CD4-positive, alpha-beta T cell treated with Interleukin-6 at 100 ng/mL for 8 hours (primary cell): ENCODE measurements at regions not wholly inside any gene's neighbourhood (a gene's known extent, or its start where the extent isn't known, plus 50 kb on each side); places are given as distances from the start of the nearest gene placed in this dataset.

ENCODE experiments used
- DNase-seq: peaks from one replicate; pipeline ENCODE4 v3.0.0-alpha.2; 2020; ENCODE audit warnings: mixed read lengths, low spot score

GRCh38 chr18:45317948-45318640, 297.2 kb upstream of the SLC14A2 start:
- no peak for DNase-seq

GRCh38 chr18:45320724-45321123, 294.6 kb upstream of the SLC14A2 start:
- DNase-seq = no peak

- DNase-seq = no peak
These were observed 293.8 kb upstream of the SLC14A2 start for GRCh38 chr18:45321520-45321919.

GRCh38 chr18:45322343-45322742, 292.9 kb upstream of the SLC14A2 start:
- no peak for DNase-seq

GRCh38 chr18:45324101-45324494, 291.2 kb upstream of the SLC14A2 start:
- no peak for DNase-seq

GRCh38 chr18:45324495-45325113, 290.7 kb upstream of the SLC14A2 start:
- DNase-seq = no peak

GRCh38 chr18:45325778-45326177, 289.5 kb upstream of the SLC14A2 start:
- DNase-seq = no peak

GRCh38 chr18:45326505-45326904, 288.8 kb upstream of the SLC14A2 start:
- DNase-seq = no peak

GRCh38 chr18:45328296-45328695, 287.0 kb upstream of the SLC14A2 start:
- DNase-seq = no peak

GRCh38 chr18:45328811-45329210, 286.5 kb upstream of the SLC14A2 start:
- no peak for DNase-seq

- DNase-seq = no peak
These were observed 286.0 kb upstream of the SLC14A2 start for GRCh38 chr18:45329316-45329715.

GRCh38 chr18:45330170-45330594, 285.1 kb upstream of the SLC14A2 start:
- no peak for DNase-seq

- DNase-seq = no peak
These were observed 282.4 kb upstream of the SLC14A2 start for GRCh38 chr18:45332871-45333270.

- no peak for DNase-seq
These were observed 281.1 kb upstream of the SLC14A2 start for GRCh38 chr18:45334191-45334590.

- DNase-seq = no peak
These were observed 279.8 kb upstream of the SLC14A2 start for GRCh38 chr18:45335282-45336043.

- DNase-seq = no peak
These were observed 278.8 kb upstream of the SLC14A2 start for GRCh38 chr18:45336448-45336847.

GRCh38 chr18:45337477-45337876, 277.8 kb upstream of the SLC14A2 start:
- DNase-seq = no peak

- no peak for DNase-seq
These were observed 275.3 kb upstream of the SLC14A2 start for GRCh38 chr18:45339810-45340550.

GRCh38 chr18:45340884-45341283, 274.4 kb upstream of the SLC14A2 start:
- no peak for DNase-seq

- no peak for DNase-seq
These were observed 273.8 kb upstream of the SLC14A2 start for GRCh38 chr18:45341454-45341853.

GRCh38 chr18:45342166-45342565, 273.1 kb upstream of the SLC14A2 start:
- DNase-seq = no peak

- no peak for DNase-seq
These were observed 272.6 kb upstream of the SLC14A2 start for GRCh38 chr18:45342653-45343052.
